IMR-90 (cell line): ENCODE measurements at regions not wholly inside any gene's neighbourhood (a gene's known extent, or its start where the extent isn't known, plus 50 kb on each side); places are given as distances from the start of the nearest gene placed in this dataset.

Experiments
- ATAC-seq: fragments of 200-7000 bp; cut with Tn5 transposase; 2 replicates; pipeline ENCODE4 v1.9.1; 2020; ENCODE audit warnings: low read depth, mild to moderate bottlenecking, moderate library complexity
- BruUV-seq: library from RNA; stranded (reverse); fragments of 400-500 nt; replicated peaks from 2 replicates; lab custom pipeline; 2021; lab: Mats Ljungman, UMichigan
- CTCF ChIA-PET: fragments of 300-600 bp; formaldehyde crosslinking; extraction: SDS; loops from one replicate; lab custom pipeline; 2021; ENCODE audit warnings: antibody characterized with exemption; lab: Yijun Ruan, JAX
- POLR2A ChIA-PET: fragments of 300-600 bp; sonication (Branson Sonifier 250); formaldehyde crosslinking; loops from one replicate; lab custom pipeline; 2022; ENCODE audit warnings: antibody characterized with exemption; ENCODE audit not compliant: unreplicated experiment; lab: Charles Lee
- DNase-seq: peaks from one replicate; pipeline ENCODE4 v3.0.0; 2013
- H2AFZ ChIP-seq: replicated peaks from 2 replicates; pipeline ENCODE3; 2013; ENCODE audit warnings: low read length, mild to moderate bottlenecking; ENCODE audit not compliant: poor library complexity
- H2AK5ac ChIP-seq: 2 replicates; pipeline ENCODE4 v1.6.1; 2013; ENCODE audit warnings: low read depth, low read length, inconsistent platforms
- H2AK9ac ChIP-seq: replicated peaks from 2 replicates; pipeline ENCODE3; 2013; ENCODE audit warnings: mild to moderate bottlenecking, low read depth, low read length, moderate library complexity; ENCODE audit not compliant: poor library complexity
- H2BK120ac ChIP-seq: 2 replicates; pipeline ENCODE4 v1.6.1; 2013; ENCODE audit warnings: low read depth, low read length, inconsistent platforms
- H2BK15ac ChIP-seq: 3 replicates; pipeline ENCODE4 v1.6.1; 2013; ENCODE audit warnings: low read depth, low read length, inconsistent platforms
- H2BK20ac ChIP-seq: 2 replicates; pipeline ENCODE4 v1.6.1; 2013; ENCODE audit warnings: low read depth, mild to moderate bottlenecking, inconsistent platforms, low read length, moderate library complexity
- H2BK5ac ChIP-seq: 2 replicates; pipeline ENCODE4 v1.6.1; 2013; ENCODE audit warnings: mild to moderate bottlenecking, low read depth, low read length, inconsistent platforms; ENCODE audit not compliant: poor library complexity, severe bottlenecking
- H3K14ac ChIP-seq: replicated peaks from 2 replicates; pipeline ENCODE4 v1.6.1; 2013; ENCODE audit warnings: low read depth, low read length, inconsistent platforms
- H3K18ac ChIP-seq: 2 replicates; pipeline ENCODE4 v1.6.1; 2013; ENCODE audit warnings: low read depth, low read length, control low read depth
- H3K23ac ChIP-seq: 2 replicates; pipeline ENCODE4 v1.6.1; 2013; ENCODE audit warnings: low read depth, low read length, inconsistent platforms
- H3K27ac ChIP-seq: 2 replicates; pipeline ENCODE4 v1.5.1; 2013; ENCODE audit warnings: mild to moderate bottlenecking, control low read depth, low read length; ENCODE audit not compliant: insufficient read depth
- H3K27me3 ChIP-seq: 2 replicates; pipeline ENCODE4 v1.6.1; 2013; ENCODE audit warnings: low read length; ENCODE audit not compliant: control insufficient read depth, insufficient read depth
- H3K36me3 ChIP-seq: 2 replicates; pipeline ENCODE4 v1.6.1; 2013; ENCODE audit warnings: low read length, mixed read lengths; ENCODE audit not compliant: control insufficient read depth, insufficient read depth
- H3K4ac ChIP-seq: 2 replicates; pipeline ENCODE4 v1.6.1; 2013; ENCODE audit warnings: low read depth, low read length, inconsistent platforms
- H3K4me1 ChIP-seq: 2 replicates; pipeline ENCODE4 v1.6.1; 2013; ENCODE audit warnings: low read length, mixed read lengths; ENCODE audit not compliant: control insufficient read depth, insufficient read depth
- H3K4me2 ChIP-seq: 2 replicates; pipeline ENCODE4 v1.6.1; 2013; ENCODE audit warnings: low read depth, mild to moderate bottlenecking, control low read depth, low read length, moderate library complexity
- H3K4me3 ChIP-seq: 2 replicates; pipeline ENCODE4 v1.5.1; 2013; ENCODE audit warnings: low read depth, mild to moderate bottlenecking, control low read depth, low read length, moderate library complexity; ENCODE audit not compliant: insufficient read depth
- H3K56ac ChIP-seq: 2 replicates; pipeline ENCODE4 v1.6.1; 2013; ENCODE audit warnings: low read length, inconsistent platforms; ENCODE audit not compliant: insufficient read depth; ENCODE audit errors: extremely low read depth
- H3K79me1 ChIP-seq, 2 experiments: 2 replicates each; pipeline ENCODE4 v1.6.1; 2013; ENCODE audit warnings: low read length in 2 of 2, inconsistent platforms in 1 of 2, low read depth in 1 of 2
- H3K9ac ChIP-seq: 2 replicates; pipeline ENCODE4 v1.6.1; 2013; ENCODE audit warnings: low read depth, low read length, control low read depth
- H3K9me1 ChIP-seq: 2 replicates; pipeline ENCODE4 v1.6.1; 2013; ENCODE audit warnings: low read length, inconsistent platforms; ENCODE audit not compliant: insufficient read depth
- H3K9me3 ChIP-seq: 2 replicates; pipeline ENCODE4 v1.6.1; 2013; ENCODE audit warnings: low read length; ENCODE audit not compliant: control insufficient read depth, insufficient read depth
- H4K20me1 ChIP-seq: 2 replicates; pipeline ENCODE4 v1.6.1; 2013; ENCODE audit warnings: low read length, inconsistent platforms; ENCODE audit not compliant: insufficient read depth
- H4K5ac ChIP-seq: 2 replicates; pipeline ENCODE4 v1.6.1; 2013; ENCODE audit warnings: mild to moderate bottlenecking, low read depth, low read length, control low read depth
- H4K8ac ChIP-seq, 2 experiments: 2 replicates each; pipeline ENCODE4 v1.6.1; 2013; ENCODE audit warnings: low read depth in 2 of 2, low read length in 2 of 2, control low read depth in 1 of 2, inconsistent platforms in 1 of 2
- H4K91ac ChIP-seq: 2 replicates; pipeline ENCODE4 v1.6.1; 2013; ENCODE audit warnings: low read depth, low read length, inconsistent platforms; ENCODE audit not compliant: insufficient read depth
- BHLHE40 ChIP-seq: fragments of 150-350 bp; IDR thresholded peaks from 2 replicates; pipeline ENCODE4 v1.6.1; 2016; ENCODE audit warnings: mild to moderate bottlenecking, low read depth, low read length
- CEBPB ChIP-seq: IDR thresholded peaks from 2 replicates; pipeline ENCODE4 v1.6.1; 2012; ENCODE audit warnings: low read depth, low read length, improper control_type of control experiment
- CHD1 ChIP-seq: IDR thresholded peaks from 2 replicates; pipeline ENCODE4 v1.6.1; 2012; ENCODE audit warnings: low read depth, low read length, improper control_type of control experiment
- FOS ChIP-seq: fragments of 150-350 bp; IDR thresholded peaks from 2 replicates; pipeline ENCODE4 v1.6.1; 2016; ENCODE audit warnings: low read depth, low read length
- MAFK ChIP-seq: IDR thresholded peaks from 2 replicates; pipeline ENCODE4 v1.6.1; 2012; ENCODE audit warnings: low read depth, low read length, improper control_type of control experiment
- MAZ ChIP-seq: IDR thresholded peaks from 2 replicates; pipeline ENCODE4 v1.6.1; 2012; ENCODE audit warnings: low read depth, mild to moderate bottlenecking, low read length, improper control_type of control experiment, moderate library complexity, borderline replicate concordance
- MXI1 ChIP-seq: IDR thresholded peaks from 2 replicates; pipeline ENCODE4 v1.6.1; 2012; ENCODE audit warnings: low read depth, mild to moderate bottlenecking, low read length, moderate library complexity, borderline replicate concordance
- NFE2L2 ChIP-seq: fragments of 150-350 bp; IDR thresholded peaks from 2 replicates; pipeline ENCODE4 v1.6.1; 2016; ENCODE audit warnings: low read depth, mild to moderate bottlenecking, low read length
- POLR2A ChIP-seq: IDR thresholded peaks from 2 replicates; pipeline ENCODE4 v1.6.1; 2012; ENCODE audit warnings: mild to moderate bottlenecking, low read depth, low read length
- RAD21 ChIP-seq: IDR thresholded peaks from 2 replicates; pipeline ENCODE4 v1.6.1; 2012; ENCODE audit warnings: low read length, improper control_type of control experiment
- RCOR1 ChIP-seq: IDR thresholded peaks from 2 replicates; pipeline ENCODE4 v1.6.1; 2012; ENCODE audit warnings: mild to moderate bottlenecking, low read length, improper control_type of control experiment; ENCODE audit not compliant: insufficient replicate concordance
- RFX5 ChIP-seq: IDR thresholded peaks from 2 replicates; pipeline ENCODE4 v1.8.0; 2012; ENCODE audit warnings: low read depth, mild to moderate bottlenecking, low read length, moderate library complexity
- SMC3 ChIP-seq: fragments of 150-350 bp; IDR thresholded peaks from 2 replicates; pipeline ENCODE4 v1.6.1; 2016; ENCODE audit warnings: low read depth, mild to moderate bottlenecking, antibody characterized with exemption, low read length, moderate library complexity
- WGBS, 2 experiments: methylation state at CpG; one replicate each; pipeline versions ENCODE4 v1.1.5 to v1.1.7; 2013; ENCODE audit warnings: missing lambda C conversion rate in 2 of 2; ENCODE audit not compliant: insufficient read length in 1 of 2; ENCODE audit errors: extremely low coverage in 2 of 2; 5-methylcytosine and 5-hydroxymethylcytosine counted together
- dilution Hi-C: fragments of 300-500 bp; cut with HindIII; formaldehyde crosslinking; loops from one replicate; pipeline ENCODE4 v1.14.3; 2018; ENCODE audit warnings: low sequenced_read_pairs; ENCODE audit not compliant: unreplicated experiment
- in situ Hi-C: fragments of 300-500 bp; cut with MboI; formaldehyde crosslinking; loops from 3 replicates; pipeline ENCODE4 v1.14.3; 2019; ENCODE audit warnings: low sequenced_read_pairs, inconsistent platforms, mixed read lengths
- intact Hi-C: fragments of 100-400 bp; cut with micrococcal nuclease; formaldehyde crosslinking; loops from 2 replicates; pipeline ENCODE4 v1.10.0; 2022
- TF ChIP-seq, protein P1 (sequence below): conservative IDR thresholded peaks from 2 replicates; pipeline ENCODE4 v1.5.1; 2012; ENCODE audit warnings: mild to moderate bottlenecking, low read depth, low read length, improper control_type of control experiment
- TF ChIP-seq, protein P2 (sequence below): fragments of 150-350 bp; IDR thresholded peaks from 2 replicates; pipeline ENCODE4 v1.6.1; 2017; ENCODE audit warnings: mild to moderate bottlenecking, antibody characterized with exemption, low read length, low read depth
- TF ChIP-seq, protein P3 (sequence below): fragments of 150-350 bp; IDR thresholded peaks from 2 replicates; pipeline ENCODE4 v1.6.1; 2016; ENCODE audit warnings: low read depth, mild to moderate bottlenecking, low read length, moderate library complexity, borderline replicate concordance

DNA sequence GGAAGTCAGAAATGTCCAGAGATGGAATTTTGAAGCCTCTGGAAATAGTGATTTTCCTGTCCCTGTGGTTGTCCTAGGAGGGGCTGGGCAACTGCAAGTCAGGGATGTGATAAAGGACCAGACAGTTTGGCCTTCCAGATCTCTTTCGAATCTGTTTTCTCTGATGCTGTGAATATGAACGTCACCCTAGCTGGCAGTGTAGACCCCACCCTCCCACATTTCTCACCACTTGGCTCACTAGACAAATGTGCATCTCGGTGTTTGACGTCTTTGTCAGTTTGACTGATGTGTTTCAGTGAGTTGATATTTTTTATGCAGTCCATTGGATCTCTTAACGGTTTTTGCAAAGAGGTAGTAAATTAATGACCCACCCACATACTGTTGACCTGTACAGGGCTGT lies 301.2 kb downstream of the TNS1 start:
- intact Hi-C loops = no loop called here

More for the DNA sequence above, 301.2 kb downstream of the TNS1 start:
- no peak overlapping the region for H2BK5ac ChIP-seq
- H3K9me3 ChIP-seq = no peaks in the 10 kb centered on the region
- H3K9me1 ChIP-seq = 0 out of 2 replicates have a peak, but pooled peaks cover 3% of the 10 kb centered on the region
- no peak overlapping the region for H2BK20ac ChIP-seq
- H2AK5ac ChIP-seq = no peak overlapping the region
- ChIA-PET CTCF (interaction anchor here (1.9 kb wide), 1 partner anchor 51 kb away, joined by 7 read pairs; no protein-coding TSS in a partner anchor), POLR2A (no interaction called here)
- H4K20me1 ChIP-seq = no peaks in the 10 kb centered on the region
- H3K14ac ChIP-seq = no peak overlapping the region
- H3K79me1 ChIP-seq = no peaks in the 10 kb centered on the region
- no peak overlapping the region for H3K23ac ChIP-seq
- H3K9ac ChIP-seq = no peak overlapping the region
- H2BK15ac ChIP-seq = no peak overlapping the region
- no peak overlapping the region for H2AFZ ChIP-seq
- no peak overlapping the region for H3K27ac ChIP-seq
- no peak overlapping the region for H4K5ac ChIP-seq
- no peak overlapping the region for H3K4me3 ChIP-seq
- no peak overlapping the region for H3K18ac ChIP-seq
- no peak for TF ChIP-seq RCOR1
- TF ChIP-seq, protein P1, sequence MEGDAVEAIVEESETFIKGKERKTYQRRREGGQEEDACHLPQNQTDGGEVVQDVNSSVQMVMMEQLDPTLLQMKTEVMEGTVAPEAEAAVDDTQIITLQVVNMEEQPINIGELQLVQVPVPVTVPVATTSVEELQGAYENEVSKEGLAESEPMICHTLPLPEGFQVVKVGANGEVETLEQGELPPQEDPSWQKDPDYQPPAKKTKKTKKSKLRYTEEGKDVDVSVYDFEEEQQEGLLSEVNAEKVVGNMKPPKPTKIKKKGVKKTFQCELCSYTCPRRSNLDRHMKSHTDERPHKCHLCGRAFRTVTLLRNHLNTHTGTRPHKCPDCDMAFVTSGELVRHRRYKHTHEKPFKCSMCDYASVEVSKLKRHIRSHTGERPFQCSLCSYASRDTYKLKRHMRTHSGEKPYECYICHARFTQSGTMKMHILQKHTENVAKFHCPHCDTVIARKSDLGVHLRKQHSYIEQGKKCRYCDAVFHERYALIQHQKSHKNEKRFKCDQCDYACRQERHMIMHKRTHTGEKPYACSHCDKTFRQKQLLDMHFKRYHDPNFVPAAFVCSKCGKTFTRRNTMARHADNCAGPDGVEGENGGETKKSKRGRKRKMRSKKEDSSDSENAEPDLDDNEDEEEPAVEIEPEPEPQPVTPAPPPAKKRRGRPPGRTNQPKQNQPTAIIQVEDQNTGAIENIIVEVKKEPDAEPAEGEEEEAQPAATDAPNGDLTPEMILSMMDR = no peak
- no peak for TF ChIP-seq MAZ
- TF ChIP-seq NFE2L2 = no peak
- no peak for TF ChIP-seq RAD21
- TF ChIP-seq, protein P2, sequence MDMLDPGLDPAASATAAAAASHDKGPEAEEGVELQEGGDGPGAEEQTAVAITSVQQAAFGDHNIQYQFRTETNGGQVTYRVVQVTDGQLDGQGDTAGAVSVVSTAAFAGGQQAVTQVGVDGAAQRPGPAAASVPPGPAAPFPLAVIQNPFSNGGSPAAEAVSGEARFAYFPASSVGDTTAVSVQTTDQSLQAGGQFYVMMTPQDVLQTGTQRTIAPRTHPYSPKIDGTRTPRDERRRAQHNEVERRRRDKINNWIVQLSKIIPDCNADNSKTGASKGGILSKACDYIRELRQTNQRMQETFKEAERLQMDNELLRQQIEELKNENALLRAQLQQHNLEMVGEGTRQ = no peak
- no peak for TF ChIP-seq CEBPB
- no peak for TF ChIP-seq RFX5
- no peak for TF ChIP-seq SMC3
- no peak for TF ChIP-seq CHD1
- TF ChIP-seq MAFK = no peak
- TF ChIP-seq MXI1 = no peak
- TF ChIP-seq, protein P3, sequence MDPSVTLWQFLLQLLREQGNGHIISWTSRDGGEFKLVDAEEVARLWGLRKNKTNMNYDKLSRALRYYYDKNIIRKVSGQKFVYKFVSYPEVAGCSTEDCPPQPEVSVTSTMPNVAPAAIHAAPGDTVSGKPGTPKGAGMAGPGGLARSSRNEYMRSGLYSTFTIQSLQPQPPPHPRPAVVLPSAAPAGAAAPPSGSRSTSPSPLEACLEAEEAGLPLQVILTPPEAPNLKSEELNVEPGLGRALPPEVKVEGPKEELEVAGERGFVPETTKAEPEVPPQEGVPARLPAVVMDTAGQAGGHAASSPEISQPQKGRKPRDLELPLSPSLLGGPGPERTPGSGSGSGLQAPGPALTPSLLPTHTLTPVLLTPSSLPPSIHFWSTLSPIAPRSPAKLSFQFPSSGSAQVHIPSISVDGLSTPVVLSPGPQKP = no peak
- TF ChIP-seq BHLHE40 = no peak
- no peak for TF ChIP-seq POLR2A
- TF ChIP-seq FOS = no peak
- dilution Hi-C loops (no loop called here), in situ Hi-C loops (loop anchor here (25.0 kb wide), 1 partner anchor 539 kb away; no protein-coding TSS in a partner anchor)
- no peaks in the 10 kb centered on the region for H3K27me3 ChIP-seq
- H3K4me1 ChIP-seq = peaks cover 2% of the 10 kb centered on the region
- no peak overlapping the region for H2AK9ac ChIP-seq
- H3K4me2 ChIP-seq = no peak overlapping the region
- H3K4ac ChIP-seq = no peak overlapping the region
- DNase-seq (no peak), ATAC-seq (no peak)
- WGBS, 2 experiments = no CpG with 5 or more reads among the region's 5 CpGs
- no peak overlapping the region for H2BK120ac ChIP-seq
- H4K8ac ChIP-seq = no peak overlapping the region
- H3K36me3 ChIP-seq = no peaks in the 10 kb centered on the region
- no peak overlapping the region for H3K56ac ChIP-seq
- no TSS peak for BruUV-seq
- no peak overlapping the region for H4K91ac ChIP-seq
